BJ (cell line): ENCODE measurements at regions not wholly inside any gene's neighbourhood (a gene's known extent, or its start where the extent isn't known, plus 50 kb on each side); places are given as distances from the start of the nearest gene placed in this dataset.
A peak's percentile ranks its signal among the peaks of the same experiment; 100 is the strongest.

ENCODE experiments used
- CTCF ChIA-PET: fragments of 350-600 bp; formaldehyde crosslinking; extraction: SDS; loops from one replicate; lab custom pipeline; 2021; ENCODE audit warnings: antibody characterized with exemption, inconsistent platforms; lab: Yijun Ruan, JAX
- POLR2A ChIA-PET: fragments of 300-600 bp; sonication (Branson Sonifier 250); formaldehyde crosslinking; extraction: SDS; loops from one replicate; lab custom pipeline; 2021; ENCODE audit warnings: antibody characterized with exemption; lab: Charles Lee
- DNase-seq: peaks from one replicate; pipeline ENCODE4 v3.0.0-alpha.2; 2011; ENCODE audit warnings: low read depth
- H3K27me3 ChIP-seq: 2 replicates; pipeline ENCODE4 v1.6.0; 2011; ENCODE audit warnings: low read length; ENCODE audit not compliant: control insufficient read depth, insufficient read depth
- H3K36me3 ChIP-seq: 2 replicates; pipeline ENCODE4 v1.5.1; 2011; ENCODE audit warnings: low read length; ENCODE audit not compliant: control insufficient read depth, insufficient read depth
- H3K4me3 ChIP-seq: 2 replicates; pipeline ENCODE4 v1.5.1; 2011; ENCODE audit warnings: low read depth, mild to moderate bottlenecking, control low read depth, low read length
- CTCF ChIP-seq: IDR thresholded peaks from 2 replicates; pipeline ENCODE4 v1.5.1; 2011; ENCODE audit warnings: low read depth, mild to moderate bottlenecking, control low read depth, inconsistent platforms, low read length, moderate library complexity; ENCODE audit not compliant: insufficient read depth

GRCh38 chr3:59118928-59119327 lies 69.1 kb upstream of the CFAP20DC start:
- ChIA-PET CTCF (no interaction called here), POLR2A (no interaction called here)
- no peak for TF ChIP-seq CTCF
- DNase-seq = no peak
- Histone ChIP-seq H3K4me3 (no peak overlapping the region), H3K27me3 (no peaks in the 10 kb centered on the region), H3K36me3 (no peaks in the 10 kb centered on the region)

GRCh38 chr3:59117396-59117795 lies 67.6 kb upstream of the CFAP20DC start:
- CTCF ChIA-PET = no interaction called here
- Histone ChIP-seq H3K4me3 (no peak overlapping the region), H3K27me3 (no peaks in the 10 kb centered on the region), H3K36me3 (no peaks in the 10 kb centered on the region)
- no peak for TF ChIP-seq CTCF
- POLR2A ChIA-PET = no interaction called here
- DNase-seq = no peak

- no peak for DNase-seq
- H3K4me3 ChIP-seq = no peak overlapping the region
- no peaks in the 10 kb centered on the region for H3K36me3 ChIP-seq
- TF ChIP-seq CTCF = no peak
- no peaks in the 10 kb centered on the region for H3K27me3 ChIP-seq
- POLR2A ChIA-PET = interaction anchor here (0.6 kb wide), 1 partner anchor 30 kb away, joined by 6 read pairs; no protein-coding TSS in a partner anchor
- CTCF ChIA-PET = interaction anchor here (1.7 kb wide), 1 partner anchor 9 kb away, joined by 7 read pairs; no protein-coding TSS in a partner anchor
Observed at GRCh38 chr3:59116233-59116537, 66.4 kb upstream of the CFAP20DC start.

- ChIA-PET CTCF (interaction anchor here (0.6 to 1.7 kb wide), 2 partner anchors 10 to 42 kb away, joined by 3 to 7 read pairs; no protein-coding TSS in a partner anchor), POLR2A (interaction anchor here (0.6 to 1.0 kb wide), 2 partner anchors 12 to 29 kb away, joined by 3 to 6 read pairs; no protein-coding TSS in a partner anchor)
- Histone ChIP-seq H3K27me3 (no peaks in the 10 kb centered on the region), H3K4me3 (peak overlapping the region; percentile 14; the same call in 1 of the 2 replicates), H3K36me3 (no peaks in the 10 kb centered on the region)
- no peak for DNase-seq
- no peak for TF ChIP-seq CTCF
Observed at GRCh38 chr3:59115364-59116232, 65.8 kb upstream of the CFAP20DC start.

- TF ChIP-seq CTCF = no peak
- no peak overlapping the region for H3K4me3 ChIP-seq
- DNase-seq = no peak
- ChIA-PET CTCF (no interaction called here), POLR2A (no interaction called here)
- no peaks in the 10 kb centered on the region for H3K36me3 ChIP-seq
- H3K27me3 ChIP-seq = no peaks in the 10 kb centered on the region
Observed at GRCh38 chr3:59107856-59108815, 58.3 kb upstream of the CFAP20DC start.
